GM12878 (cell line): ENCODE measurements at regions not wholly inside any gene's neighbourhood (a gene's known extent, or its start where the extent isn't known, plus 50 kb on each side); places are given as distances from the start of the nearest gene placed in this dataset.

ENCODE experiments used
- ATAC-seq: fragments of 200-7000 bp; cut with Tn5 transposase; 3 replicates; pipeline ENCODE4 v1.9.1; 2020; ENCODE audit warnings: mild to moderate bottlenecking, moderate library complexity
- BruUV-seq: library from RNA; stranded (reverse); fragments of 400-500 nt; replicated peaks from 2 replicates; lab custom pipeline; 2021; lab: Mats Ljungman, UMichigan
- CTCF ChIA-PET: fragments of 300-600 bp; sonication (Branson Sonifier 250); formaldehyde crosslinking; extraction: SDS; loops from one replicate; lab custom pipeline; 2021; ENCODE audit warnings: inconsistent platforms; lab: Yijun Ruan, JAX
- POLR2A ChIA-PET: fragments of 350-600 bp; formaldehyde crosslinking; extraction: SDS; loops from one replicate; lab custom pipeline; 2021; ENCODE audit warnings: inconsistent platforms; lab: Charles Lee
- RAD21 ChIA-PET: fragments of 300-600 bp; sonication (Branson Sonifier 250); formaldehyde crosslinking; loops from one replicate; lab custom pipeline; 2023; ENCODE audit warnings: antibody characterized with exemption; ENCODE audit not compliant: unreplicated experiment; lab: Charles Lee
- SMC1A ChIA-PET: fragments of 300-600 bp; sonication (Branson Sonifier 250); formaldehyde crosslinking; loops from one replicate; lab custom pipeline; 2023; ENCODE audit not compliant: unreplicated experiment, uncharacterized antibody; lab: Charles Lee
- DNase-seq: peaks from one replicate; pipeline ENCODE4 v3.0.0-alpha.2; 2011; ENCODE audit warnings: low read depth, low spot score
- FAIRE-seq: peaks from 3 replicates; lab custom pipeline; 2011; peaks lifted over from hg19 to GRCh38; lab: Jason Lieb, UNC
- H2AFZ ChIP-seq: 2 replicates; pipeline ENCODE4 v1.6.0; 2011; ENCODE audit warnings: low read depth, low read length, control low read depth; ENCODE audit not compliant: control insufficient read depth
- H3K27ac ChIP-seq: 2 replicates; pipeline ENCODE4 v1.5.1; 2011; ENCODE audit warnings: control low read depth; ENCODE audit not compliant: control insufficient read depth, insufficient read depth
- H3K27me3 ChIP-seq, 2 experiments: replicated peaks in 1 of 2; 2 replicates each; pipeline versions ENCODE4 v1.6.0 to v1.6.1; 2011; ENCODE audit warnings: low read length in 1 of 2; ENCODE audit not compliant: control insufficient read depth in 2 of 2, insufficient read depth in 2 of 2
- H3K36me3 ChIP-seq, 2 experiments: 2 replicates each; pipeline ENCODE4 v1.5.1; 2011; ENCODE audit warnings: low read length in 1 of 2; ENCODE audit not compliant: control insufficient read depth in 2 of 2, insufficient read depth in 2 of 2
- H3K4me1 ChIP-seq: 2 replicates; pipeline ENCODE4 v1.6.1; 2011; ENCODE audit warnings: mild to moderate bottlenecking, low read length, moderate library complexity, mixed read lengths; ENCODE audit not compliant: control insufficient read depth, insufficient read depth
- H3K4me2 ChIP-seq: 2 replicates; pipeline ENCODE4 v1.6.0; 2011; ENCODE audit warnings: control low read depth; ENCODE audit not compliant: control insufficient read depth, insufficient read depth
- H3K4me3 ChIP-seq: fragments of 200-600 bp; sonication (generic); 2 replicates; pipeline ENCODE4 v1.5.1; 2016
- H3K79me2 ChIP-seq: 2 replicates; pipeline ENCODE4 v1.6.0; 2011; ENCODE audit warnings: low read length; ENCODE audit not compliant: control insufficient read depth, insufficient read depth
- H3K9ac ChIP-seq: 2 replicates; pipeline ENCODE4 v1.8.0; 2011; ENCODE audit warnings: low read length, control low read depth, mixed read lengths; ENCODE audit not compliant: control insufficient read depth, insufficient read depth
- H3K9me3 ChIP-seq: replicated peaks from 3 replicates; pipeline ENCODE4 v1.5.1; 2011; ENCODE audit warnings: mild to moderate bottlenecking, low read length; ENCODE audit not compliant: control insufficient read depth, insufficient read depth
- H4K20me1 ChIP-seq: 2 replicates; pipeline ENCODE4 v1.6.0; 2011; ENCODE audit not compliant: control insufficient read depth, insufficient read depth
- CBFB ChIP-seq: IDR thresholded peaks from 2 replicates; pipeline ENCODE4 v1.6.1; 2016; ENCODE audit warnings: antibody characterized with exemption, low read depth
- CHD1 ChIP-seq: IDR thresholded peaks from 2 replicates; pipeline ENCODE4 v1.6.1; 2012; ENCODE audit warnings: low read depth, low read length, improper control_type of control experiment
- CREM ChIP-seq: IDR thresholded peaks from 2 replicates; pipeline ENCODE4 v1.6.1; 2014; ENCODE audit warnings: antibody characterized with exemption, low read depth
- DPF2 ChIP-seq: fragments of 450-650 bp; IDR thresholded peaks from 2 replicates; pipeline ENCODE4 v1.6.1; 2017; ENCODE audit warnings: mild to moderate bottlenecking
- ESRRA ChIP-seq: IDR thresholded peaks from 2 replicates; pipeline ENCODE4 v1.6.1; 2012; ENCODE audit warnings: mild to moderate bottlenecking, low read length, improper control_type of control experiment
- GATAD2B ChIP-seq: fragments of 450-650 bp; conservative IDR thresholded peaks from 2 replicates; pipeline ENCODE4 v1.6.1; 2017; ENCODE audit warnings: low read depth, mild to moderate bottlenecking, moderate library complexity
- KLF5 ChIP-seq: fragments of 450-650 bp; IDR thresholded peaks from 2 replicates; pipeline ENCODE4 v1.6.1; 2014; ENCODE audit warnings: mild to moderate bottlenecking; ENCODE audit not compliant: partially characterized antibody
- MEF2A ChIP-seq: IDR thresholded peaks from 2 replicates; pipeline ENCODE4 v1.6.1; 2011; ENCODE audit warnings: low read depth, mild to moderate bottlenecking, low read length, moderate library complexity; ENCODE audit not compliant: insufficient read depth
- MEF2B ChIP-seq: fragments of 450-650 bp; IDR thresholded peaks from 2 replicates; pipeline ENCODE4 v1.6.1; 2018; ENCODE audit warnings: mild to moderate bottlenecking, moderate library complexity; ENCODE audit not compliant: partially characterized antibody, poor library complexity, severe bottlenecking
- MTA2 ChIP-seq: fragments of 450-650 bp; IDR thresholded peaks from 2 replicates; pipeline ENCODE4 v1.6.1; 2016; ENCODE audit warnings: low read depth, mild to moderate bottlenecking, moderate library complexity
- RFX5 ChIP-seq: IDR thresholded peaks from 2 replicates; pipeline ENCODE4 v1.6.1; 2011; ENCODE audit warnings: low read depth, low read length, improper control_type of control experiment
- SMARCA5 ChIP-seq: fragments of 450-650 bp; IDR thresholded peaks from 2 replicates; pipeline ENCODE4 v1.6.1; 2017; ENCODE audit warnings: mild to moderate bottlenecking
- SMC3 ChIP-seq: IDR thresholded peaks from 2 replicates; pipeline ENCODE4 v1.6.1; 2011; ENCODE audit warnings: low read length, improper control_type of control experiment, borderline replicate concordance
- STAT1 ChIP-seq: fragments of 450-650 bp; conservative IDR thresholded peaks from 2 replicates; pipeline ENCODE4 v1.6.1; 2014; ENCODE audit warnings: antibody characterized with exemption, mild to moderate bottlenecking
- ZNF622 ChIP-seq: fragments of 450-650 bp; IDR thresholded peaks from 2 replicates; pipeline ENCODE4 v1.6.1; 2017; ENCODE audit warnings: mild to moderate bottlenecking, inconsistent platforms
- WGBS: methylation state at CpG from one replicate; pipeline ENCODE4 v1.1.6; 2016; ENCODE audit warnings: low lambda C conversion rate; ENCODE audit not compliant: insufficient replicate concordance, insufficient coverage; ENCODE audit errors: missing lambda C conversion rate; 5-methylcytosine and 5-hydroxymethylcytosine counted together
- in situ Hi-C: fragments of 300-500 bp; cut with MboI; formaldehyde crosslinking; loops from 9 replicates; pipeline ENCODE4 v1.14.3; 2018; ENCODE audit warnings: mixed read lengths
- intact Hi-C: fragments of 100-400 bp; cut with micrococcal nuclease; formaldehyde crosslinking; loops from one replicate; pipeline ENCODE4 v1.14.2; 2022; ENCODE audit not compliant: unreplicated experiment
- TF ChIP-seq, protein P1 (sequence below): IDR thresholded peaks from 2 replicates; pipeline ENCODE4 v1.6.1; 2011; ENCODE audit warnings: borderline replicate concordance, low read depth, mild to moderate bottlenecking, moderate library complexity, mixed read lengths, low read length; ENCODE audit not compliant: insufficient read depth; ENCODE audit errors: extremely low read length
- TF ChIP-seq, protein P2 (sequence below): fragments of 150-350 bp; IDR thresholded peaks from 2 replicates; pipeline ENCODE4 v1.6.1; 2014; ENCODE audit warnings: mild to moderate bottlenecking, low read depth, low read length
- TF ChIP-seq, protein P3 (sequence below): fragments of 450-650 bp; IDR thresholded peaks from 2 replicates; pipeline ENCODE4 v1.6.1; 2014; ENCODE audit warnings: mild to moderate bottlenecking
- TF ChIP-seq, protein P4 (sequence below): fragments of 150-350 bp; IDR thresholded peaks from 2 replicates; pipeline ENCODE4 v1.6.1; 2016; ENCODE audit warnings: low read depth, low read length

DNA sequence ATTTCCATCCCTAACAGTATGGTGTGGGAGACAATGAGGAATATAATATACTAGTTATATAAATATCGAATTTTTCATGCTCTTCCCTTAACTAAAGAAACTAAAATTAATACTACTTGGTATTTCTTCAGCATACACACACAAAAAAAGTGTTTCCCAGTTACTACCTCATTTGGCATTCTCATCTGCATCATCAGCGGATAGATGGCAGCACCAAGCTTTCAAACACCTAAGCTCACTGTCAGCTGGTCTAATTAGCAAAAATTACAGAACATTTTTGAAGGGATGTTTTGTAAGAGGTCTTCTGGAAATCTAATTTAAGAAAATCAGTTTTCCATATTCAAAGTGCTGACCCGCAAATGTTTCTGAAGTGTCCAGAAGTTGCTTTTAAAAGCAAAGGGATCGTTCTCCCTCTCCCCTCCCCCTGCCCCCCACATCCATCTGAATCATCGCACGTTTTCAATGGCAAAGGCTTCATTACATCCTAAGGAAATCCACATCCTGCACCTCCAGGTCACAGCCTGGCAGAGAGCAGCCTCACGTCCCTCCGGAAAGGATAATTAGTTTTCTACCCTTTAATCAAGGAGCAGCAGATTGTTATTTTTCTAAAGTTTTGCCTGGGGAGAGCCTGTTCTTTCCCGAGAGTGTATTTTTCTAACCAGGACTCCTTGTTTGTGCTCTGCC, 86.1 kb upstream of the SPATA12 start:
- FAIRE-seq, result no peak
- in situ Hi-C loops, result no loop called here
- Histone ChIP-seq H2AFZ (no peak overlapping the region), H3K36me3 (no peaks in the 10 kb centered on the region), H3K79me2 (no peaks in the 10 kb centered on the region), H3K27ac (no peak overlapping the region), H3K4me2 (no peak overlapping the region), H3K9ac (no peak overlapping the region), H3K4me1 (peaks cover 4% of the 10 kb centered on the region; the same call in 1 of the 2 replicates), H3K27me3 (0 out of 4 replicates have a peak, but pooled peaks cover 0 to 3% of the 10 kb centered on the region in 2 experiments), H3K9me3 (no peaks in the 10 kb centered on the region), H4K20me1 (no peaks in the 10 kb centered on the region), H3K4me3 (no peak overlapping the region)
- RAD21 ChIA-PET, result interaction anchor here (0.8 to 1.2 kb wide), 4 partner anchors 14 to 272 kb away, joined by 3 to 9 read pairs (median 4); no protein-coding TSS in a partner anchor
- CTCF ChIA-PET, result interaction anchor here (0.7 to 1.6 kb wide), 6 partner anchors 9 to 159 kb away, joined by 3 to 5 read pairs (median 4); no protein-coding TSS in a partner anchor
- 55% methylated on average over 9 of the region's 9 CpGs for WGBS
- BruUV-seq, result no TSS peak
- SMC1A ChIA-PET, result interaction anchor here (0.8 to 1.9 kb wide), 7 partner anchors 12 to 272 kb away, joined by 3 to 7 read pairs (median 4); no protein-coding TSS in a partner anchor
- POLR2A ChIA-PET, result no interaction called here
- DNase-seq, result no peak
- ATAC-seq, result no peak
- intact Hi-C loops, result no loop called here
- TF ChIP-seq MEF2A (no peak), DPF2 (no peak), MEF2B (no peak), ZNF622 (no peak), MTA2 (no peak), CHD1 (no peak), KLF5 (no peak), RFX5 (no peak), CREM (no peak), SMC3 (no peak), CBFB (no peak), STAT1 (no peak), ESRRA (no peak), SMARCA5 (no peak), GATAD2B (no peak)
- TF ChIP-seq, protein P1, sequence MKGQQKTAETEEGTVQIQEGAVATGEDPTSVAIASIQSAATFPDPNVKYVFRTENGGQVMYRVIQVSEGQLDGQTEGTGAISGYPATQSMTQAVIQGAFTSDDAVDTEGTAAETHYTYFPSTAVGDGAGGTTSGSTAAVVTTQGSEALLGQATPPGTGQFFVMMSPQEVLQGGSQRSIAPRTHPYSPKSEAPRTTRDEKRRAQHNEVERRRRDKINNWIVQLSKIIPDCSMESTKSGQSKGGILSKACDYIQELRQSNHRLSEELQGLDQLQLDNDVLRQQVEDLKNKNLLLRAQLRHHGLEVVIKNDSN, result no peak
- TF ChIP-seq, protein P2, sequence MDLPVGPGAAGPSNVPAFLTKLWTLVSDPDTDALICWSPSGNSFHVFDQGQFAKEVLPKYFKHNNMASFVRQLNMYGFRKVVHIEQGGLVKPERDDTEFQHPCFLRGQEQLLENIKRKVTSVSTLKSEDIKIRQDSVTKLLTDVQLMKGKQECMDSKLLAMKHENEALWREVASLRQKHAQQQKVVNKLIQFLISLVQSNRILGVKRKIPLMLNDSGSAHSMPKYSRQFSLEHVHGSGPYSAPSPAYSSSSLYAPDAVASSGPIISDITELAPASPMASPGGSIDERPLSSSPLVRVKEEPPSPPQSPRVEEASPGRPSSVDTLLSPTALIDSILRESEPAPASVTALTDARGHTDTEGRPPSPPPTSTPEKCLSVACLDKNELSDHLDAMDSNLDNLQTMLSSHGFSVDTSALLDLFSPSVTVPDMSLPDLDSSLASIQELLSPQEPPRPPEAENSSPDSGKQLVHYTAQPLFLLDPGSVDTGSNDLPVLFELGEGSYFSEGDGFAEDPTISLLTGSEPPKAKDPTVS, result no peak
- TF ChIP-seq, protein P3, sequence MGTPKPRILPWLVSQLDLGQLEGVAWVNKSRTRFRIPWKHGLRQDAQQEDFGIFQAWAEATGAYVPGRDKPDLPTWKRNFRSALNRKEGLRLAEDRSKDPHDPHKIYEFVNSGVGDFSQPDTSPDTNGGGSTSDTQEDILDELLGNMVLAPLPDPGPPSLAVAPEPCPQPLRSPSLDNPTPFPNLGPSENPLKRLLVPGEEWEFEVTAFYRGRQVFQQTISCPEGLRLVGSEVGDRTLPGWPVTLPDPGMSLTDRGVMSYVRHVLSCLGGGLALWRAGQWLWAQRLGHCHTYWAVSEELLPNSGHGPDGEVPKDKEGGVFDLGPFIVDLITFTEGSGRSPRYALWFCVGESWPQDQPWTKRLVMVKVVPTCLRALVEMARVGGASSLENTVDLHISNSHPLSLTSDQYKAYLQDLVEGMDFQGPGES, result no peak
- TF ChIP-seq, protein P4, sequence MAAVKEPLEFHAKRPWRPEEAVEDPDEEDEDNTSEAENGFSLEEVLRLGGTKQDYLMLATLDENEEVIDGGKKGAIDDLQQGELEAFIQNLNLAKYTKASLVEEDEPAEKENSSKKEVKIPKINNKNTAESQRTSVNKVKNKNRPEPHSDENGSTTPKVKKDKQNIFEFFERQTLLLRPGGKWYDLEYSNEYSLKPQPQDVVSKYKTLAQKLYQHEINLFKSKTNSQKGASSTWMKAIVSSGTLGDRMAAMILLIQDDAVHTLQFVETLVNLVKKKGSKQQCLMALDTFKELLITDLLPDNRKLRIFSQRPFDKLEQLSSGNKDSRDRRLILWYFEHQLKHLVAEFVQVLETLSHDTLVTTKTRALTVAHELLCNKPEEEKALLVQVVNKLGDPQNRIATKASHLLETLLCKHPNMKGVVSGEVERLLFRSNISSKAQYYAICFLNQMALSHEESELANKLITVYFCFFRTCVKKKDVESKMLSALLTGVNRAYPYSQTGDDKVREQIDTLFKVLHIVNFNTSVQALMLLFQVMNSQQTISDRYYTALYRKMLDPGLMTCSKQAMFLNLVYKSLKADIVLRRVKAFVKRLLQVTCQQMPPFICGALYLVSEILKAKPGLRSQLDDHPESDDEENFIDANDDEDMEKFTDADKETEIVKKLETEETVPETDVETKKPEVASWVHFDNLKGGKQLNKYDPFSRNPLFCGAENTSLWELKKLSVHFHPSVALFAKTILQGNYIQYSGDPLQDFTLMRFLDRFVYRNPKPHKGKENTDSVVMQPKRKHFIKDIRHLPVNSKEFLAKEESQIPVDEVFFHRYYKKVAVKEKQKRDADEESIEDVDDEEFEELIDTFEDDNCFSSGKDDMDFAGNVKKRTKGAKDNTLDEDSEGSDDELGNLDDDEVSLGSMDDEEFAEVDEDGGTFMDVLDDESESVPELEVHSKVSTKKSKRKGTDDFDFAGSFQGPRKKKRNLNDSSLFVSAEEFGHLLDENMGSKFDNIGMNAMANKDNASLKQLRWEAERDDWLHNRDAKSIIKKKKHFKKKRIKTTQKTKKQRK, result no peak
